Activated CD4-positive, CD25-positive, alpha-beta regulatory T cell treated with anti-CD3 and anti-CD28 coated beads, Interleukin-2, amount 50 U/mL, for 16 hours (primary cell): ENCODE measurements at regions not wholly inside any gene's neighbourhood (a gene's known extent, or its start where the extent isn't known, plus 50 kb on each side); places are given as distances from the start of the nearest gene placed in this dataset.

ENCODE experiments used
- DNase-seq: peaks from one replicate; pipeline ENCODE4 v3.0.0-alpha.2; 2020; ENCODE audit warnings: low read depth, low spot score

DNA sequence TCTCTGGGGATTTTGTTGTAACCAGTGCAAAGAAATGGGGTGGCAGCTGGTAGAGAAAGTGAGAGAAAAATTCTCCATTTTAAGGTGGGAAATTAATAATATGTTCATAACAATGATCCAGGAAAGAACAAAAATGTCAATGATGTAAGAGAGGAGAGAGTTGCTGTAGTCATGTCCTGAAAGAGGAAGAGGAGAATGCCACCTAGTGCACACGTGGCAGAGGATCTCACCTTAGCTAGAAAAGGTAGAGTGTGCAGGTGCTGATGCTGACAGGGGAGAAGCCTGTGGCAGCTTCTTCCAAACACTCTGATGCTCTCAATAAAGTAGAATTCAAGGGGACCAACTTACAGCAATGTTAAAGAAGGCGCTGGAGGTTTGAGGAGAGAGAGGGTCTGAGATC lies 282.9 kb upstream of the PKDCC start:
- DNase-seq = no peak

DNA sequence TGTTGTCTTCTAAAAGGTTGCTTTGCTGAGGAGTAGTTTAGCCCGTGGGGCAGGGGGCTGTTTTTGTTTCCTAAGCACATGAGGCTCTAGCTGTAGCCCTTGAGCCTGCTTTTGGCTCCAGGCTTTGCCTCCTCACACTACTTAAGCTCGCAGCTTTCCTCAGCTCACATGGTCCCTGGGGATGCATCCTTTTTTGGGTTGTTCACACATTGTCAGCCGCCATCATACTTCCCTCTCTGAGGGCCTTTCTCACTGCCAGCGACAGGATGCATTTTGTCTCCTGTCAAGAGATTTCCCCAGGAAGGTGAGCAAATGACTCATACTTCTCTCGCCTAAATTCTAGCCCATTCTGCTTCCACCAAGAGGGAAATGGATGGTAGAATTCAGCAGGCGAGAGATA lies 279.5 kb upstream of the PKDCC start:
- DNase-seq = no peak

DNA sequence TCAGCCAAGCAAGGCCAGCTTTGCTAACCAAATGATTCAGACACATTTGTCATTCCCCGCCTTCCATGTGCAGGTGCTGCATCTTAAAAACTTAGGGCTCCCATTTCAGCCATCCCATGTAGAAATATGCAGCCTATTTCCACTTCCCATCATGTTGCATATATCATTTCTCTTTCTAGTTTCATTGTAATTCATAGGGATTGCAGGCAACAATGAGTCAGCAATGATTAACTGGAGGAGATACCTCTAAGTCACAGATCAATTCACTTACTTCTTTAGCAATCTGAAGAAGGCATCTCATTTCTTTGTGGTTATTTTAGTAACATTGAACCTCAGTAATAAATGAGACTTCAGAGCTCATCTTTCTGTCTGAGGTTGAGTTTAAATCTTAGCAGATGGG lies 276.1 kb upstream of the PKDCC start:
- no peak for DNase-seq

DNA sequence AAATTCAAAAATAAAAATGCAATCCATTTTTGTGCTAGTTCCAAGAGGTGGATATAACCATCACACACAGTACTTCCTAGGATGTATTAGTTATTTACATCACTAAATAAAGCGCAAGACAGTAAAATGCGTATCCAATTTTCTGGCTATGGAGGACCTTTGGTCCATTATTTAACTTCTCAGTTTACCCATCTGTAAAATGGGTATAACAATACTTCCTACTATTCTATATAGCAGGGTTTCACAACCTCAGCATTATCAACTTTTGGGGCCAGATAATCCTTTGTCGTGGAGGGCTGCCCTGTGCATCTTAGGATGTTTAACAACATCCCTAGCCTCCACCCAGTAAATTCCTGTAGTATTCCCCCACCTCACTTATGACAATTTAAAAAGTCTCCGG lies 275.1 kb upstream of the PKDCC start:
- no peak for DNase-seq

DNA sequence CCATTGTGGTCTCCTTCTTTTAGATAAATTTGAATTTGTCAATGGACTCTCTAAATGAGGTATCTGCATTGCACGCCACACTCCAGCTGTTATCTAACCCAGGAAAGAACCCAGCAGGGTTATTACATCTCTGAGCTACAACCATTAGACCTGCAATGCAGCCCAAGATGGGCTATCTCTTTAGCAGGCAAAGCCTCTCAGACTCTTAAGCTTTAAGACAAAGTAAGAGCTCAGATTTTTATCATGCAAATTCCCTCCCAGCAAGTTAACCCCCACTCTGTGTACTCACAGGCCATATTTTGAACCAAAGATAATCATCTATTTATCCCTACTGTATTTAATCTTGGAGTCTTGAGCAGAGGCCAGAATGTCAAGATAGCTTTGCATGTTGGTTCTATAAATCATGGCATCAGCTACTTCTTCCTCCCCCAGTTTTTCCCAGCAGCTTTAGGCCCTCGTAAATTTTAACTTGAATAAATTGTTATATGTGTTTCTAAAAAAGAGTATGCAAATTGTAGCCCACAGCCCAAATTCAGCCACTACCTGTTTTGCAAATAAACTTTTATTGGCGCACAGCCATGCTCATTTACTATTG lies 273.7 kb upstream of the PKDCC start:
- DNase-seq = no peak

DNA sequence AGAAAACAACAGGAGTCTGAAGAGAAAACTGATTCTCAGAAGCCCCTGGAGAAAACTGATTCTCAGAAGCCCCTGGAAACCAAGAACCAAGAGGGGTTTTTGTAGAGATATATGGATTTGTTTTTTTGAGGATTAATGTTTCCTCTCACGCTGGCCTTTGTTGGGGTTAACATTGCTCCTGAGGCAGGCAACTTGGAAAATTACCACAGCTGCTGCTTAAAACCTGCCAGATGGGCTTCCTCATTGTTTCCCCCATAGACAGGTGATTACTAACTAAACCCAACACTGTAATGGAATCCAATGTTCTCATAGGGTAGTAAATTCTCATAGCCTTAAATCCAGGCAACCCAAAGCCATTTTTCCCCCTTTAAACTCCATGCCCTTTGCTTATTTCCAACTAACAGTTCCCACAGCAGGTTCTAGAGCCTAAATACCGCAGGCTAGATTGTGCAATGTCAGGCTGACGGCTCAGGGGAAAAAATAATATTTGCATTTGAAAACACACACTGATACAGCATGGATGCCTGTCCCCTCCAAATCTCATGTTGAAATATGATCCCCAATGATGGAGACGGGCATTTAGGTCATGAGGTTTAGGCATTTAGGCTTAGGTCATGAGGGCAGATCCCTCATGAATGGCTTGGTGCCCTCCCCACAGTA lies 272.3 kb upstream of the PKDCC start:
- DNase-seq = no peak

DNA sequence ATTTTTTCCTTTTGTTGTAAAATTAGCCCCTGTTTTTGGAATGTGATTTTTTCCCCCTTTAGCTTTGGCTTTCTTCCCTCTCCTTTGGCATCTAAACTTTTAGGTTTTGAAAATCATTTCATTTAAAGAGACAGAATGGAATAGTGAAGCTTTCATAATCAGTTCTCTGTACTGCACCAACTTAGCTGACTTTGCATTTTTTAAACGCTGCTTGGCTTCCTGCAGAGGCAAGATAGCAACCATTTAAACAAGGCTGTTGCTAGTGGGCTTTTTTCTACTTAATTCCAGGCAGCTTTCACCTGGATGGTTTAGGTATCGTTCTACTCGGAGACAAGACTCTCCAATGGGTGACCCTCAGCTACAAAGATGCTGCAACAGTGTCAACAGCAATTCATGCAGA lies 267.9 kb upstream of the PKDCC start:
- DNase-seq = no peak

DNA sequence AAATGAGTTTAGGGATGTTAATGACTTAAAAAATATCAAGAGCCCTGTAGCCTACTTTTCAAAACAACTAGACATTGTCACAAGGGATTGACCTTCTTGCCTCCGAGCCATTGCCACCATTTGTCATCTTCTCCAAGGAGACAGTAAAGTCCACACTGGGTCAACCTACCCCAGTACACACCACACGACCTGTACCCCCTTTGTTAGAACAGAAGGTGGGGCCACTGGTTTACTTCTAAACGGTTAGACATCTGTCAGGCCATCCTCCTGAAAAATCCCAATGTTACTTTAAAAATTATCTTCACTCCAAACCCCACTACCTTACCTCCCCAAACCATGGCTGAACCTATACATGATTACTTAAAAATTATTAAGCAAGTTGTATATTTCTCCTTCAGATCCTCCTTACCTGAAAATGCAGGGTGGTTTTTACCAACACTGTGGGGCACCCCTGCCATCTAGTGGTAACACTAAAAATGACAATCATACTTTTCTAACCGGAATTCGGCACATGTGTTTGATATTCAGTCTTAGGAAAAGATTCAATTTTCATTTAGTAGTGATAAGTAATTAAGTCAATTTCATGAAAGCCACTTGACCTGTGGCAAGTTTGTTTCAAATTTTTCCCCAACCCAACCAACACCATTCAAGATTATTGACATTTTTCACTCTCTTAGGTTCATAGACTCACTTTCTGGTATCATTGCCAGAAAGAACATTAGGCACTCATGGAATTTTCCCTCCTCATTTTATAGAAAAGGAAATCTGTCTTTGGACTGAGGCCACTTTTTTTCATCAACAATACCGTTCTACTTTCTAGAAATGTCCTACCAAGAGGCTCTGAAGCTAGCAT lies 265.3 kb upstream of the PKDCC start:
- no peak for DNase-seq

DNA sequence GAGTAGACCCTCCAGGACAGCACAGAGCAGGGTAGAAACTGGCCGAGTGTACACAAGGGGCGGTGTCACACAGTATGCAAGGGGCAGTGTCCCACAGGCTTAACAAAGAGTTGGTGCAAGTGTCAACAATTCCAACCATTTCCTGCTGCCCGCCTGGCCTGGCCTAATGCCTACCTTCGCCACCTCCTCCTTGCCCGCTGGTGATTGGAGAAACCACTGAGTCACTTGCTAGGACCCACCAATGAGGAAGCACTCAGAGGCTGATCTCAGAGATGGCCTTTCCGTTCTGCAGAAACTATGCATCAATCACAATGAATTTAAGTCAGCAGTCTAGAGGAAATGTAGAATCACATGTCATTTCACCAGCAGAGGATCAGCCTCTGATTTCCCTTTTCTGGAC lies 263.3 kb upstream of the PKDCC start:
- no peak for DNase-seq

DNA sequence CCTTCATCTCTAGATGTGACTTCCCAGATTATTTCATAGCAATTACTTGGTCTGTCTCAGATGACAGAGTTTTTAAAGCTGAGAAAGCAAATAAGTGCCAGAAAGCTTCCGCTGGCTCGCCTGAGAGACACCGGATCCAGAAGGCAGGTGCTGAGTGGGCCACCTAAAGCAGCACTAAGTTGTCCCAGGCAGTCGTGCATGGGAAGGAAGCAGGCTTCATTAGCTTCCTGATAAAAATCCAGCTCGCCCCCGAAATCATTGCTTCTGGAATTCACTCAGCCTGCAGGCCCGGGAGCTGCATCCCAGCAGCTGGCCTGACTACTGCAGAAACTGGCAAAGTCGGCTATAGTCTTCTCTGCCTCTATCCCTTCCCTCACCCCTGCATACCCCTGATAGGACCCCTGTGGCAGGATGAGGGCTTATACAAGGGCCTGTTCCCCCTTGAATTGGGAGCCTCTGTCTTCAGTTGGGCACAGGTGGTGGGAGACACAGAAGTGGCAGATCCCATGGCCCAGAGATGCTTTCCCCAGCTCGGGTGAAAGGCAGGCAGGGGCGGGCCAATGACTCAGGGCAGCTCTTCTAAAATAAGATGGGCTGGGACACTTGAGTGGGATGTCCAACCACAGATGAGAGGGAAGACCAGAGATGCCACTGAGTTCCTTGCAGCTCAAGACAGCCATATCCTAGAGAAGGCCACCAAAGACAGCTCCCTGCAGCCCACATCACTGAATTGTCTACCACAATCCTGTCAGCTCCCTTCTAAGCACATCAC lies 262.4 kb upstream of the PKDCC start:
- DNase-seq = no peak

DNA sequence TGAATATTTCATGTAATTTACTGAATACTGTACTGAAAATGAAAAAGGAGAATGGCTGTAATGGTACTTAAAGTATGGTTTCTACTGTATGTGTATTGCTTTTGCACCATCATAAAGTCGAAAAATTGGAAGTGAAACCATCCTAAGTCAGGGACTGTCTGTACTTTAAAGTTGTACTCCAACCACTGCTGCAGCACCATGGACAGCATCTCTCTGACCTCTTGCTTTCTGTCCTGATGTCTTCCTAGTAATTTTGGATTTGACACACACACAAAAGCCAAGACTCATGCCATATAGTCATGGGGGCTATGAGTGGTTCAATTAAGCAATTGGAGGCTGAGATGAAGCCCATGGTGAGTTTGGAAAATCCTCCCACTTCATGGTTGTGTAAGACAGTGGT lies 256.3 kb upstream of the PKDCC start:
- no peak for DNase-seq

DNA sequence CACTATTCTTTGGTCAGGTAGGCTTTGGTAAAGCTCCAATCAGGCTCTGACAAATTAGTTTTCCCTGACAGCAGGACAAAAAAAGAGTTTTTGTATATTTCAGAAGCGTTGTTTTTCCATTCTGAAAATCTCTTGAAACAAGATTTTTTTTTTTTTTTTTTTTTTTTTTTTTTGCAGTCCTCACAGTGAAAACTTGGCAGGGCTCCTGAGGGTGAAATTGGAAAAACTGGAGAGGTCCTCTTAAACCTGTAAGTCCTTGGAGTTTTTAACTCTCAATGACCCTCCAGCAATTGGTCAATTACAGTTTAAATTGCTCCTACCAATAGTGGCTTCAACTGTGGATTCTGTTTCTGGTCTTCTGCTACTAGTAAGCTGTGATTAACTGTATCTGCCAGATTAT lies 244.5 kb upstream of the PKDCC start:
- DNase-seq = no peak

DNA sequence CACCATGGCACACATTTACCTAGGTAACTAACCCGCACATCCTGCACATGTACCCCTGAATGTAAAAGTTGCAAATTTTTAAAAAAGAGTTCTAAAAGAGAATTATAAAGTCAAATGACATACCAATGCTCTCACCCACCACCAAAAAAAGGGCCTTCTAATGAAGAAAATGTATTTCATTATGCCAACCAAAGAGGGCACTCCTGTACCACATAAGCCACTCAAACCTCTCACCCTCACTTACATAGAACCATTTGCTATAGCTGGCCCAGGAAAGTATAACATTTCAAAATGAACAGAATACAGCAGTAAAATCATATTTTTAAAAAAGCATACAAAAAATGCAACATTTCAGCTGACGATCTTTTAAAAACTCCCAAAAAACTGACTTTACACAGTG lies 241.5 kb upstream of the PKDCC start:
- DNase-seq = no peak

DNA sequence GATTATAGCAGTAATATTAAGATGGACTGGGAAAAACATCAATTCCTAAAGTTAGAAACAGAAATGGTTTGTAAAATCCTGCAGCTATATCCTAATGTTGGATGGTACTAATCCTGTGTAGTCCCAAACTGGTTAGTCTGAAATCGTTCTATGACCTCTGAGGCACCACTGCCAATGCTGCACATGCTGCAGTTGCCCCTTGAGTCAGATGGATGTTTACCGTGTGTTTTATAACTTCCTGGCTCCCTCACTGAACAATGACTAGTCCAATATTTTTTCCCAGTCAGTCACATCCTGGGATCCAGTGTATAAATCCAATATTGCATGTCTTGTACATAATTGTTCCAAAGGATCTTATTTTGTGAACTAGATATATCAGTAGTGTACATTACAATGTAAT lies 226.7 kb upstream of the PKDCC start:
- no peak for DNase-seq

DNA sequence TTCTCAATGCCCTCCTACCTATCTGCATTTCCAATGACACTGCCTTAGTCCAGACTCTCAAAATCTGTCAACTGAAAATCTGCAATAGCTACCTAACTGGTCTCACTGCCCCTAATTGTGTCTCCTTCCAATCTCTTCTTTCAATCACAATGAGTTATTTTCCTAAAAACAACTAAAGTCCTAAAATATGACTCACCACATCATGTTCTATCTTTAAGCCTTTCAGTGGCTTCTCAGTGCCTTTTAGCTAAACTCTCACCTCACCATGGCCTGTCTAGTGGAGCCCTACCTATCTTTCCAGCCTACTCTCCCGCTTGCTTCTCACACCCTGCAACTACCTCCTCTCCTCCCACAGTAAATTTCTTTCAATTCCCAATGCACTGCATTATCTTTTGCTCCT lies 220.9 kb upstream of the PKDCC start:
- DNase-seq = no peak

DNA sequence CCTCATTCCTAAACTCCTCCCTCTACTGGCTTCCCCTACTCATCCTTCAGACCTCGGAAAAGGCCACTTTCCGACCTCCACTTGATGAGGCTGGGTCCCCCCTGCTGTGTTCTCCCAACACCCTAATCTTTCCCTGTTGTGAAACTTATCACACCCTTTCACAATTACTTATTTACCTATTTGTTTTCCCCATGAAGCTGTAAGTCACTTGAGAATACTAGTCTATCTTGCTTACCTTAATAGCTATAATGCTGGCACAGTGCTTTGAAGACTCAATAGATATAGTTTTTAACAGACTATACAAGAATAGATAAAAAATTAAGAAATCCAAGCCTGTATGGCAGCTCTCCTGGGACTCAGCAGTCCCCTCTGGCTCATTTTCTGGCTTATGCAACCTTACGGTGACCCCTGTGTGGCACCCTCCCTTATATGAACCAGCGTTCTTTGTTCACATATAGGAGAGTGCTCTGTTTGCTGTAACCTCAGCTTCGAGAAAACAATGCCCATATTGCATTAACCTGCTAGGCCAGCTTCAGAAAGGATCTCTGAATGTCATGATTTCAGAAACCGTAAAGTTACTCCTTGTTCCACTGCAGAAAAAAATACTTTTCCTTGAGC lies 220.4 kb upstream of the PKDCC start:
- DNase-seq = no peak

DNA sequence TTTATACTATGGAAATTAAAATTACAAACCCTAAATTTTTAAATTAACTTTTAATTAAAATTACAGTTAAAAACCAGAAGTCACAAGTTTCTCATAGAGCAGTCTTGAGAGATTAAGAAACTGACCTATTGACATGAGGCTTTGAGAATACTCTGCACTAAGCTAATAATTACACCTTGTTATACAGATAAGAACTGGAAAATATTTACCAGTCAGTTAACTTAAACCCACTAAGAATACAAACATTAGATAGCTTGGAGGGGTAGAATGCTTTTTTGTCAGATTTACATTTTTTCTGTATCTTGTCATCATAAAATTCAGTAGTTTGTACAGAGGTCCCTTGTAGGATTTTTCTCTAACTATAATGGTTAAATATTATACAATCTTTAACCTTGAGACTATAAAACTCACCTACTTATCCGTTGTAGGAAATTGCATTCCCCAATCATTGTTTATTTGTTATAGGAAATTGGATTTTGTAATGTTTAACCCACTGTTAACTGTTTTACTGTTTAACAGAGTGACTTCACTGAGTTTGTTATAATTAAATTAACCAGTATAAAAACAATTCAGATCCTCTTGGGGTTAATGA lies 219.7 kb upstream of the PKDCC start:
- DNase-seq = no peak

DNA sequence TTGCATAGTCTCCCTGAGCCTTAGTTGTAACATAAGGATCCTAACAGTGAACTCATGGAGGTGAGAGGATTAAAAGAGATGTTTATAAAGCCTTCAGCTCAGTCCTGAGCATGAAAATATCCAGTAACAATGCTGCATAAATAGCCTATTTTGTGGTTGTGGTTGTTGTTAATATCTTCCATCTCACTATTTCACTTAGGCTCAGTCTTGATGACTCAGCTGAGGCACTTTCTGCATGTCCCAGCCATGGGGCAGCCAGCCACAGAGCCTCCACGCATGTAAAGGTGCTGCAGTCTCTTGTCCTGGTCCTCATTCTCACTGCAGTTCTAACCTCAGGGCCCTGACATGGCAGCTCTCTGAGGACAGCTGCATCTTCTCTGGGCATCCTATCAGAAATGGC lies 218.8 kb upstream of the PKDCC start:
- DNase-seq = no peak

DNA sequence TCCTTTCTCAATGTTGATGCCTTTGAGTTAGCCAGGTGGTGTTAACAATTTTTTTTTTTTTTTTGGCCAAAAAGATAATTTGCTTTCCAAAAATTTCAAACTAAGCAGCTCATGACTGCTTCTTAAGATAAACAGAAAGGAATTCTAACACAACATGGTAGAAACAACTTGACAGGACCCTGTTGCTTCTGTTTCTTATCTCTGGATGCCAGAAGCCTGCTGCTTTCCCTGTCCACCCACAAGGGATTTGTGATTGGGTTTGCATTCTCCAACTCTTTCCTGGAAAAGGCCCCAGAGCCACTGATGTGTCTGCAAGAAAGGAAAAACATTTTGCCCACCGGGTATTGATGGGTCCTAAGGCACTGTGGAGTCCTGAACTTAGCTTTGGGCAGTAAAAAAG lies 217.2 kb upstream of the PKDCC start:
- no peak for DNase-seq

DNA sequence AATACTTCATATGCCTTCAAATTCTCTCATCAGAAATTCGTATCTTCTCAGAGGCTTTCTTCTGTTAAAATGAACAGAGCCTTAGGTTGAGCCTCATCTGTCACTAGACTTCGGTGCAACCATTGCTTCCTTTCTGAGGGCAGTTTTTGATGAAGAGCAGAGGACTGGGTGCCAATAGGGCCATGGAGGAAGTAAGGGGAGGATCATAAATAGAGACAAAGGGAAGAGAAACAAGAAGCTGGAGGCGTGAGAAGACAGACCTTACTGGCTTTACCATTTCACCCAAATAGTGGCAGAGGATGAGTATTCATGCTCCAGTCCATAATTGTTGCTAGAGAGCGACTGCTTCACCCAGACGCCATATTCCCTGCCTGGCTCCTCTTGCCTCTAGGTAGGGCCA lies 215.6 kb upstream of the PKDCC start:
- no peak for DNase-seq

DNA sequence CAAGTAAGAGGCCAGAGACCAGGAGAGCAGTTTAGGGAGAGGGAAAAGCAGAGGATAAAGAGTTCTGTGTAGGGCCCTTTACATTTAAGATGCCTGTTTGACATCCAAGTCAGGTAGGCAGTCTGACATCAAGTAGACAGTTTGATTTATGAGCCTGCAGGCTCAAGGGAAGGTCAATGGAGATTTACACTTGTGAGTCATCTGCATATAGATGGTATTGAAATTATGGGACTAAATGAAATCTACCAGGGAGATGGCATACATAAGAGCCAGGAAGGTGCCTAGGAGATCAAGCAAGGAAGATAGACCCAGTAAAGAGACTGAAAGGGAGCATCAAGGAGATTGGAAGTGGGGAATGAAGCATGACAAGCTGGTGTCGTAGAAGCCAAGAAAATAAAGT lies 212.4 kb upstream of the PKDCC start:
- no peak for DNase-seq

DNA sequence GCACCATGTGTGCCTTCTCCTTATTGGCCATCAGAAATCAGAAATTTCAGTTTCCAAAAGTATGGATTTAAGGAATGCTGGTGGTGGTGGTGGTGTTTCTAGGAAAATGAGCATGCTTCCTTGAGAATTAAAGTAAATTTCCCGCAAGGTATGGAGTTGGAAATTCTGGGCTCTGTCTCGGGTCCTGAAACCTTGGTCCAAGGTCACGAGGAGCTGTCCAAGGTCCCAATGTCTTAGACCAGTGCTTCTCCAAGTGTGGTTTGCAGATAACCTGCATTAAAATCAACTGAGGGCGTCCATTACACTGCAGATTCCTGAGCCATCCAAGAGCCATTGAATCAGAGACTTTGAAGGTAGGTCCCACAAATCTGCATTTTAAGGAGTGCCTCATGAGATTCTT lies 210.9 kb upstream of the PKDCC start:
- no peak for DNase-seq
